Left lung (tissue), 4 donors: ENCODE measurements at regions not wholly inside any gene's neighbourhood (a gene's known extent, or its start where the extent isn't known, plus 50 kb on each side); places are given as distances from the start of the nearest gene placed in this dataset.

ENCODE experiments used
- ATAC-seq: fragments of 200-7000 bp; cut with Tn5 transposase; one replicate; pipeline ENCODE4 v1.9.1; 2020; ENCODE audit warnings: moderate library complexity
- DNase-seq, 4 donors: peaks; one replicate each; pipeline ENCODE4 v3.0.0-alpha.2; 2013 to 2020
- H3K27ac ChIP-seq, 2 donors: fragments of 200-600 bp; sonication (generic) in 1 of 2; one replicate each; pipeline versions ENCODE4 v1.5.0 to v1.8.0; 2020 to 2021
- H3K27me3 ChIP-seq, 2 donors: fragments of 200-600 bp; sonication (generic) in 1 of 2; one replicate each; pipeline versions ENCODE4 v1.5.0 to v1.8.0; 2020 to 2021
- H3K36me3 ChIP-seq, 2 donors: fragments of 200-600 bp; sonication (generic) in 1 of 2; one replicate each; pipeline versions ENCODE4 v1.5.0 to v1.8.0; 2020 to 2021
- H3K4me1 ChIP-seq, 2 donors: fragments of 200-600 bp; one replicate each; pipeline ENCODE4 v1.8.0; 2021
- H3K4me3 ChIP-seq, 2 donors: fragments of 200-600 bp; sonication (generic) in 1 of 2; one replicate each; pipeline versions ENCODE4 v1.5.0 to v1.8.0; 2020 to 2021; ENCODE audit warnings: mild to moderate bottlenecking in 1 of 2
- H3K9me3 ChIP-seq, 2 donors: fragments of 200-600 bp; sonication (generic) in 1 of 2; one replicate each; pipeline versions ENCODE4 v1.5.0 to v1.8.0; 2020 to 2021
- intact Hi-C, 2 donors: fragments of 100-400 bp; cut with DNase I; formaldehyde crosslinking; loops; one replicate each; pipeline versions ENCODE4 v1.11.2 to v1.14.2; 2022
- TF ChIP-seq, protein P1 (sequence below), 2 donors: fragments of 200-600 bp; sonication (generic) in 1 of 2; IDR thresholded peaks; one replicate each; pipeline versions ENCODE4 v1.5.0 to v1.8.0; 2021; ENCODE audit warnings: antibody characterized with exemption in 2 of 2
- donor health status: DM: no; HTN: yes; CAD: no.
- donor health status: DM: no; HTN: no; CAD: no.

DNA sequence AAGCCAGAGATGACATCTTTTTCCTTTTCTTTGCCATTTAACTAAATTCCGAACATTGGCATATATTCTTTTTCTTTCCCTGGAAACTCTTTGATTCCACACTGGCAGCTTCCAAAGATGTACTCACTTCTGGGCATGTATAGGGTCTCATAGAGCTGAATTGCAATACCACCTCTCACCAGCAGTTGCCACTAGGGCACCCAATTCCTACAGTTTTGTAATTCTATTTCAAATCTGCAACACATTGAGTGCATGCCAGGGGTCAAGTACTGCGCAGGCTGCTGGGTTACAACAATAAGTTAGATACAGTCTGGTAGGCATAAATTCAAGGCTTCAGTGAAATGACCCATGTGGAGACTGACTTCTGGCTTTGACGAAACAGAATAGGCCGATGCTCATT lies 208.8 kb upstream of the NLRP1 start:
- Histone ChIP-seq H3K4me3 (no peak overlapping the region), H3K27me3 (peaks cover 0 to 41% of the 10 kb centered on the region in 2 donors), H3K36me3 (no peaks in the 10 kb centered on the region), H3K27ac (no peak overlapping the region), H3K4me1 (no peaks in the 10 kb centered on the region), H3K9me3 (peaks cover 0 to 12% of the 10 kb centered on the region in 2 donors)
- intact Hi-C loops, result no loop called here
- no peak for ATAC-seq
- TF ChIP-seq, protein P1, sequence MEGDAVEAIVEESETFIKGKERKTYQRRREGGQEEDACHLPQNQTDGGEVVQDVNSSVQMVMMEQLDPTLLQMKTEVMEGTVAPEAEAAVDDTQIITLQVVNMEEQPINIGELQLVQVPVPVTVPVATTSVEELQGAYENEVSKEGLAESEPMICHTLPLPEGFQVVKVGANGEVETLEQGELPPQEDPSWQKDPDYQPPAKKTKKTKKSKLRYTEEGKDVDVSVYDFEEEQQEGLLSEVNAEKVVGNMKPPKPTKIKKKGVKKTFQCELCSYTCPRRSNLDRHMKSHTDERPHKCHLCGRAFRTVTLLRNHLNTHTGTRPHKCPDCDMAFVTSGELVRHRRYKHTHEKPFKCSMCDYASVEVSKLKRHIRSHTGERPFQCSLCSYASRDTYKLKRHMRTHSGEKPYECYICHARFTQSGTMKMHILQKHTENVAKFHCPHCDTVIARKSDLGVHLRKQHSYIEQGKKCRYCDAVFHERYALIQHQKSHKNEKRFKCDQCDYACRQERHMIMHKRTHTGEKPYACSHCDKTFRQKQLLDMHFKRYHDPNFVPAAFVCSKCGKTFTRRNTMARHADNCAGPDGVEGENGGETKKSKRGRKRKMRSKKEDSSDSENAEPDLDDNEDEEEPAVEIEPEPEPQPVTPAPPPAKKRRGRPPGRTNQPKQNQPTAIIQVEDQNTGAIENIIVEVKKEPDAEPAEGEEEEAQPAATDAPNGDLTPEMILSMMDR (IDR thresholded peaks at IDR 0.05), result peak in 1 of 2 donors; percentile 17
- no peak for DNase-seq

DNA sequence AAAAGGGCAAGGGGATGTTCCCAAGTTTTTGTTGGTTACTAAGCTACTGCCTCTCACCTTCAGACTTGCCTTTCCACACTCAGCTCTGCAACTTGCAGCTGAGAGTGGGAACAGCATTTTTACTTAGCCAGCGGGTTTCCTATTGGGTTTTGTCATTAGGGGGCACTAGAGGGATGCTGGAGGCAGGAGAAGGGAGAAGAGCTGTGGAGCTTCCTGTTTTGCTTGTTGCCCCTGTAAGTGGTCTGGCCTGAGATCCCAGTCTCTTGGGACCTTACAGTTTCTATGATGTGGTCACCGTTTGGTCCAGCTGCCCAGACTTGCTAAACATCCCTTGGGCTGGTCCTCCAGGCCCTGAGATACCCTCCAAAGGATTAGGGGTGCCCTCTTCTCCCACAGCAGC lies 209.6 kb upstream of the NLRP1 start:
- DNase-seq (no peak), ATAC-seq (no peak)
- Histone ChIP-seq H3K27ac (no peak overlapping the region), H3K36me3 (no peaks in the 10 kb centered on the region), H3K4me3 (no peak overlapping the region), H3K4me1 (no peaks in the 10 kb centered on the region), H3K9me3 (peaks cover 0 to 12% of the 10 kb centered on the region in 2 donors), H3K27me3 (peaks cover 0 to 38% of the 10 kb centered on the region in 2 donors)
- TF ChIP-seq, protein P1 (IDR thresholded peaks at IDR 0.05), result no peak
- intact Hi-C loops, result no loop called here

DNA sequence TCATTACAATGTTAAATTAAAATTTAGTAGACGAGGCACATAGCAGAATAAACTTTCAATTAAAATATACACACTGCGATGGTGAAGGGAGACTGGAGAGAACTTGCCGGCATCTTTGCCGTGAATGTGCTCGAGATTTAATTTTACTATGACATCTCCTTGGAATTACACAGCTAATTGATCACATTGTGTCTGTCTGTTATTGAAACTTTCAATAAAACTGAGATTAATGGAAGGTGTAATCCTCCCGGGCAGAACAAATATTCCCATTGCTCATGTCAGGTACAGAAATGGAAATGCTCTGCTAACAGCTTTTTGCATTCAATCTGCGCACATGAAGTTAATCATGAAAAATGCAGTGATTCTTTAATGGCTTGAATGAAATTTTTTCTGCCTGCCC lies 210.1 kb upstream of the NLRP1 start:
- H3K36me3 ChIP-seq, result no peaks in the 10 kb centered on the region
- no peak overlapping the region for H3K27ac ChIP-seq
- peaks cover 0 to 12% of the 10 kb centered on the region in 2 donors for H3K9me3 ChIP-seq
- H3K4me3 ChIP-seq, result no peak overlapping the region
- ATAC-seq (no peak), DNase-seq (no peak)
- peaks cover 0 to 38% of the 10 kb centered on the region in 2 donors for H3K27me3 ChIP-seq
- no peaks in the 10 kb centered on the region for H3K4me1 ChIP-seq
- TF ChIP-seq, protein P1 (IDR thresholded peaks at IDR 0.05), result no peak
- intact Hi-C loops, result no loop called here

DNA sequence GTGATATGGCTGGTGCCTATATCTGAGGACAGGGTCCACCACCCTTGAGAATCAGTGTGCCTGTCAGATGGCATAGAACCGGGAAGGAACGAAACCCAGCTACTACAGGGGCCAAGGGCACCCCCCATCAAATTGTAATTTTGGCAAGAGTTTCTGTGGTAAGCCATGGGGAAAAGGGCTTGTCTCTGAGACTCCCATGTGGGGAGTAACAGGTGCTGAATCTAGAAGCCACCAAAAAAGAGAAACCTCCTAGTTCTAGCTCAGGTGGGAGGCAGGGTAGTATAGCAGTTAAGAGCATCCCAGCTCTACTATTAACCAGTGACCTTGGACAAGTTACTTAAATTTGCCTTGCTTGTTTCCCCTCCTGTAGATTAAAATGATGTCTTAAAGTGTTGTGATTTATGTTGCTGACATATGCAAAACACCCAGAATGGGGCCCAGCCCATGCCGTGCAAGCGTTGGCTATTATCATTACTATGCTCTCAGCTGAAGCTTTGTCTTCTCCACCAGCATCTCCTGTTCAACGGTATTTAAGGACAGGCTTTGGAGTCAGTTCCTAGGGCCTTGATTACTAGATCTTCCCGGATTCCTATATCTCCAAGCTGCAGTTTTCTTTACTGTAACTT lies 210.7 kb upstream of the NLRP1 start:
- DNase-seq, result no peak
- TF ChIP-seq, protein P1 (IDR thresholded peaks at IDR 0.05), result no peak
- no peaks in the 10 kb centered on the region for H3K36me3 ChIP-seq
- H3K4me1 ChIP-seq, result no peaks in the 10 kb centered on the region
- peaks cover 0 to 38% of the 10 kb centered on the region in 2 donors for H3K27me3 ChIP-seq
- peaks cover 0 to 12% of the 10 kb centered on the region in 2 donors for H3K9me3 ChIP-seq
- intact Hi-C loops, result no loop called here
- no peak overlapping the region for H3K27ac ChIP-seq
- ATAC-seq, result no peak
- no peak overlapping the region for H3K4me3 ChIP-seq

DNA sequence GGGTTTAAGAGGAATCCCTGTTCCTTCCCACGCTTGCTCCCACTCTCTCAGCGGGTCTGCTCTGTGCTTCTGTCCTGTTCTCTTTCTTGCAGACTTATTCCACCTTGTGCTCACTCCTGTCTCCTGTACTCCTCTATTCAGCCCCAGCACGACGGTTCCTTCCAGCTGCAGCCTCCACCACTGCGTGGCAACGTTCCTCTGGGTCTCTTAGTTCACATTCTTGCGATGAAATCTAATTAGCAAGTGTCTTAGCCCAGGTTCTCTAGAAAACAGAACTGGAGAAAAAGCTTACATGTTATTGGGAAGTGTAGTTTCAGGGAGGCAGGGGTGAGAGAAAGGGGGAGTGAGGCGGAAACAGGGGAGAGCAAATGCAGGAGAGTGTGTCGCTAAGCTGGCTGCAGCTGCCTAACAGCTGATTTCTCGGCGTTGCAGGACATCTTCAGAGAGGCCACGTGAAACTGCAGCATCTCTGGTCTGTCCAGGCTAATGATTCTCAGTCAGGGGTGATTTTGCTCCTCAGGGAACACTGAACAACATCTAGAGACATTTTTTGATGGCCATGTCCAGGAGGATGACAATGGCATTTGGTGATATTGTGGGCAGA lies 213.2 kb upstream of the NLRP1 start:
- intact Hi-C loops, result no loop called here
- TF ChIP-seq, protein P1 (IDR thresholded peaks at IDR 0.05), result no peak
- no peak overlapping the region for H3K27ac ChIP-seq
- H3K27me3 ChIP-seq, result peaks cover 0 to 49% of the 10 kb centered on the region in 2 donors
- no peaks in the 10 kb centered on the region for H3K36me3 ChIP-seq
- H3K4me3 ChIP-seq, result no peak overlapping the region
- no peak for DNase-seq
- ATAC-seq, result no peak
- H3K4me1 ChIP-seq, result no peaks in the 10 kb centered on the region
- H3K9me3 ChIP-seq, result peaks cover 0 to 8% of the 10 kb centered on the region in 2 donors
